ENCODE measurements at regions not wholly inside any gene's neighbourhood (a gene's known extent, or its start where the extent isn't known, plus 50 kb on each side); places are given as distances from the start of the nearest gene placed in this dataset.

DNA sequence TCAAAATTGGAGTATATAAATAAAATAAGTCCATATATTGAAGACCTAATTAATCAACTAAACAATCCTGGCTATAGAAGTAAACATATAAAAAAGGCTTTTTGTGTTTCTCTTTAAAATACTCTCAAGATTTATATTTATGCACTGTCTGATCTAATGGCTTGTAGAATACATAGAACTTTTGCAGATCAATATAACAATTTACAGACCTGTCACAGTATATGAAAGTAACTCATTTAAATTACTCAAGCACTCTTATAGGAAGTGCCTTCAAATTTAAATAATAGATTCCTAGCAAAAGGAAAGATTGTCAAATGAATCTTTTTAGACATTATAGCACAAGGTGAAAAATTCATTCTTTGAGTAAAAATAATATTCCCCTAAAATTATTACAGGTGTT, 615.8 kb upstream of the RGS18 start:
- TF ChIP-seq, protein P1, sequence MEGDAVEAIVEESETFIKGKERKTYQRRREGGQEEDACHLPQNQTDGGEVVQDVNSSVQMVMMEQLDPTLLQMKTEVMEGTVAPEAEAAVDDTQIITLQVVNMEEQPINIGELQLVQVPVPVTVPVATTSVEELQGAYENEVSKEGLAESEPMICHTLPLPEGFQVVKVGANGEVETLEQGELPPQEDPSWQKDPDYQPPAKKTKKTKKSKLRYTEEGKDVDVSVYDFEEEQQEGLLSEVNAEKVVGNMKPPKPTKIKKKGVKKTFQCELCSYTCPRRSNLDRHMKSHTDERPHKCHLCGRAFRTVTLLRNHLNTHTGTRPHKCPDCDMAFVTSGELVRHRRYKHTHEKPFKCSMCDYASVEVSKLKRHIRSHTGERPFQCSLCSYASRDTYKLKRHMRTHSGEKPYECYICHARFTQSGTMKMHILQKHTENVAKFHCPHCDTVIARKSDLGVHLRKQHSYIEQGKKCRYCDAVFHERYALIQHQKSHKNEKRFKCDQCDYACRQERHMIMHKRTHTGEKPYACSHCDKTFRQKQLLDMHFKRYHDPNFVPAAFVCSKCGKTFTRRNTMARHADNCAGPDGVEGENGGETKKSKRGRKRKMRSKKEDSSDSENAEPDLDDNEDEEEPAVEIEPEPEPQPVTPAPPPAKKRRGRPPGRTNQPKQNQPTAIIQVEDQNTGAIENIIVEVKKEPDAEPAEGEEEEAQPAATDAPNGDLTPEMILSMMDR (IDR thresholded peaks at IDR 0.05): no peak
- TF ChIP-seq ZFX (IDR thresholded peaks at IDR 0.05; ENCODE audit: borderline replicate concordance): no peak

Measured in 22Rv1 (cell line).